ENCODE measurements at regions not wholly inside any gene's neighbourhood (a gene's known extent, or its start where the extent isn't known, plus 50 kb on each side); places are given as distances from the start of the nearest gene placed in this dataset.

GRCh38 chr11:129721685-129722084 lies 94.0 kb upstream of the TMEM45B start:
- TF ChIP-seq ZNF274 (IDR thresholded peaks at IDR 0.05; ENCODE audit: low read depth, low read length) (no peak), YY1 (IDR thresholded peaks at IDR 0.05; ENCODE audit: insufficient read depth, insufficient read length) (no peak)

Data from NT2/D1 (cell line).